ENCODE measurements at regions not wholly inside any gene's neighbourhood (a gene's known extent, or its start where the extent isn't known, plus 50 kb on each side); places are given as distances from the start of the nearest gene placed in this dataset.
"Not testable (repeated sequence)": the region's sequence is repeated elsewhere in the genome, so short reads cannot be mapped to it uniquely, and the experiment has no call there.

GRCh38 chr14:39555749-39556148 lies 123.5 kb upstream of the FBXO33 start:
- no peak overlapping the region for H3K4me3 Mint-ChIP-seq
- ATAC-seq (no peak), DNase-seq (no peak)
- peaks cover 2% of the 10 kb centered on the region for H3K36me3 Mint-ChIP-seq (ENCODE audit: insufficient read depth)
- H3K4me1 Mint-ChIP-seq (ENCODE audit: low read depth): no peaks in the 10 kb centered on the region
- H3K27me3 Mint-ChIP-seq (ENCODE audit: low read depth): no peaks in the 10 kb centered on the region
- peaks cover 23% of the 10 kb centered on the region for H3K9me3 Mint-ChIP-seq

- DNase-seq: no peak
- no peak overlapping the region for H3K4me3 Mint-ChIP-seq
- ATAC-seq: no peak
- H3K4me1 Mint-ChIP-seq (ENCODE audit: low read depth): no peaks in the 10 kb centered on the region
- peaks cover 2% of the 10 kb centered on the region for H3K36me3 Mint-ChIP-seq (ENCODE audit: insufficient read depth)
- peaks cover 18% of the 10 kb centered on the region for H3K9me3 Mint-ChIP-seq
- no peaks in the 10 kb centered on the region for H3K27me3 Mint-ChIP-seq (ENCODE audit: low read depth)
Observed at GRCh38 chr14:39554576-39554975, 122.3 kb upstream of the FBXO33 start.

GRCh38 chr14:39548358-39548757 lies 116.1 kb upstream of the FBXO33 start:
- DNase-seq: no peak
- Mint-ChIP-seq H3K9me3 (peaks cover 29% of the 10 kb centered on the region), H3K4me1 (ENCODE audit: low read depth) (no peaks in the 10 kb centered on the region), H3K4me3 (no peak overlapping the region), H3K27me3 (ENCODE audit: low read depth) (no peaks in the 10 kb centered on the region), H3K36me3 (ENCODE audit: insufficient read depth) (no peaks in the 10 kb centered on the region)
- ATAC-seq: no peak

- no peaks in the 10 kb centered on the region for H3K36me3 Mint-ChIP-seq (ENCODE audit: insufficient read depth)
- H3K9me3 Mint-ChIP-seq: peaks cover 30% of the 10 kb centered on the region
- no peaks in the 10 kb centered on the region for H3K4me1 Mint-ChIP-seq (ENCODE audit: low read depth)
- H3K27me3 Mint-ChIP-seq (ENCODE audit: low read depth): no peaks in the 10 kb centered on the region
- ATAC-seq: no peak
- no peak for DNase-seq
- H3K4me3 Mint-ChIP-seq: no peak overlapping the region
Observed at GRCh38 chr14:39547845-39548244, 115.6 kb upstream of the FBXO33 start.

GRCh38 chr14:39505812-39506211 lies 73.6 kb upstream of the FBXO33 start:
- Mint-ChIP-seq H3K9me3 (peaks cover 14% of the 10 kb centered on the region), H3K4me3 (no peak overlapping the region), H3K27me3 (ENCODE audit: low read depth) (peaks cover 7% of the 10 kb centered on the region), H3K4me1 (ENCODE audit: low read depth) (no peaks in the 10 kb centered on the region), H3K36me3 (ENCODE audit: insufficient read depth) (peaks cover 2% of the 10 kb centered on the region)
- DNase-seq (no peak), ATAC-seq (no peak)

GRCh38 chr14:39500253-39500652 lies 68.0 kb upstream of the FBXO33 start:
- H3K36me3 Mint-ChIP-seq (ENCODE audit: insufficient read depth): peaks cover 3% of the 10 kb centered on the region
- H3K27me3 Mint-ChIP-seq (ENCODE audit: low read depth): peaks cover 5% of the 10 kb centered on the region
- no peaks in the 10 kb centered on the region for H3K4me1 Mint-ChIP-seq (ENCODE audit: low read depth)
- H3K4me3 Mint-ChIP-seq: no peak overlapping the region
- ATAC-seq: no peak
- H3K9me3 Mint-ChIP-seq: peaks cover 13% of the 10 kb centered on the region
- DNase-seq: no peak

- H3K4me1 Mint-ChIP-seq (ENCODE audit: low read depth): no peaks in the 10 kb centered on the region
- peaks cover 1% of the 10 kb centered on the region for H3K27me3 Mint-ChIP-seq (ENCODE audit: low read depth)
- H3K36me3 Mint-ChIP-seq (ENCODE audit: insufficient read depth): peaks cover 3% of the 10 kb centered on the region
- ATAC-seq (no peak), DNase-seq (no peak)
- no peak overlapping the region for H3K4me3 Mint-ChIP-seq
- peaks cover 13% of the 10 kb centered on the region for H3K9me3 Mint-ChIP-seq
Observed at GRCh38 chr14:39499514-39499913, 67.3 kb upstream of the FBXO33 start.

- peaks cover 13% of the 10 kb centered on the region for H3K9me3 Mint-ChIP-seq
- H3K36me3 Mint-ChIP-seq (ENCODE audit: insufficient read depth); H3K4me1 Mint-ChIP-seq (ENCODE audit: low read depth); DNase-seq; ATAC-seq; H3K27me3 Mint-ChIP-seq (ENCODE audit: low read depth); H3K4me3 Mint-ChIP-seq: not testable (repeated sequence)
Observed at GRCh38 chr14:39497677-39498076, 65.4 kb upstream of the FBXO33 start.

GRCh38 chr14:39492267-39492666 lies 60.0 kb upstream of the FBXO33 start:
- Mint-ChIP-seq H3K9me3 (peaks cover 5% of the 10 kb centered on the region), H3K4me3 (no peak overlapping the region), H3K27me3 (ENCODE audit: low read depth) (no peaks in the 10 kb centered on the region), H3K4me1 (ENCODE audit: low read depth) (no peaks in the 10 kb centered on the region), H3K36me3 (ENCODE audit: insufficient read depth) (peaks cover 3% of the 10 kb centered on the region)
- DNase-seq: no peak
- no peak for ATAC-seq

- no peak for ATAC-seq
- H3K36me3 Mint-ChIP-seq (ENCODE audit: insufficient read depth): peaks cover 2% of the 10 kb centered on the region
Observed at GRCh38 chr14:39491134-39491571, 58.9 kb upstream of the FBXO33 start.

GRCh38 chr14:39488600-39488999 lies 56.4 kb upstream of the FBXO33 start:
- Mint-ChIP-seq H3K4me3 (no peak overlapping the region), H3K9me3 (no peaks in the 10 kb centered on the region), H3K4me1 (ENCODE audit: low read depth) (no peaks in the 10 kb centered on the region), H3K36me3 (ENCODE audit: insufficient read depth) (no peaks in the 10 kb centered on the region), H3K27me3 (ENCODE audit: low read depth) (no peaks in the 10 kb centered on the region)
- ATAC-seq (no peak), DNase-seq (no peak)

More at GRCh38 chr14:39491134-39491571, 58.9 kb upstream of the FBXO33 start:
- no peak for DNase-seq
- Mint-ChIP-seq H3K9me3 (peaks cover 3% of the 10 kb centered on the region), H3K27me3 (ENCODE audit: low read depth) (no peaks in the 10 kb centered on the region), H3K4me1 (ENCODE audit: low read depth) (no peaks in the 10 kb centered on the region), H3K4me3 (no peak overlapping the region)

GRCh38 chr14:39483682-39484081 lies 51.4 kb upstream of the FBXO33 start:
- Mint-ChIP-seq H3K4me3 (no peak overlapping the region), H3K27me3 (ENCODE audit: low read depth) (peaks cover 2% of the 10 kb centered on the region), H3K36me3 (ENCODE audit: insufficient read depth) (no peaks in the 10 kb centered on the region), H3K9me3 (no peaks in the 10 kb centered on the region), H3K4me1 (ENCODE audit: low read depth) (no peaks in the 10 kb centered on the region)
- no peak for DNase-seq
- ATAC-seq: no peak
